CD14-positive monocyte (primary cell): ENCODE measurements at regions not wholly inside any gene's neighbourhood (a gene's known extent, or its start where the extent isn't known, plus 50 kb on each side); places are given as distances from the start of the nearest gene placed in this dataset.

Experiments used
- DNase-seq, 3 donors: peaks; one replicate each; pipeline ENCODE4 v3.0.0-alpha.2; 2011 to 2022
- H2AFZ ChIP-seq: 2 replicates; pipeline ENCODE4 v1.6.0; 2012; ENCODE audit warnings: mild to moderate bottlenecking, low read depth, low read length, inconsistent platforms; ENCODE audit not compliant: insufficient read depth, poor library complexity, severe bottlenecking
- H3K27ac ChIP-seq, 2 donors: 1 replicate in 1 of 2; 2 replicates in 1 of 2; pipeline ENCODE4 v1.5.1; 2012 to 2013; ENCODE audit warnings: low read length in 2 of 2, control low read depth in 1 of 2, inconsistent platforms in 1 of 2, low read depth in 1 of 2, mild to moderate bottlenecking in 1 of 2
- H3K27me3 ChIP-seq, 2 donors: one replicate each; pipeline versions ENCODE4 v1.6.0 to v1.6.1; 2011 to 2013; ENCODE audit warnings: low read length in 2 of 2; ENCODE audit not compliant: control insufficient read depth in 2 of 2, insufficient read depth in 2 of 2
- H3K36me3 ChIP-seq, 2 donors: replicated peaks in 1 of 2; 1 replicate in 1 of 2; 2 replicates in 1 of 2; pipeline versions ENCODE4 v1.5.1 to v1.6.1; 2012 to 2013; ENCODE audit warnings: low read length in 2 of 2, control low read depth in 1 of 2, inconsistent platforms in 1 of 2, mild to moderate bottlenecking in 1 of 2; ENCODE audit not compliant: insufficient read depth in 2 of 2, control insufficient read depth in 1 of 2
- H3K4me1 ChIP-seq, 2 donors: 1 replicate in 1 of 2; 2 replicates in 1 of 2; pipeline versions ENCODE4 v1.5.1 to v1.6.1; 2012 to 2013; ENCODE audit warnings: low read length in 2 of 2, control low read depth in 1 of 2, inconsistent platforms in 1 of 2, mild to moderate bottlenecking in 1 of 2, moderate library complexity in 1 of 2; ENCODE audit not compliant: insufficient read depth in 2 of 2, control insufficient read depth in 1 of 2
- H3K4me2 ChIP-seq: replicated peaks from 2 replicates; pipeline ENCODE3; 2012; ENCODE audit warnings: low read length, moderate library complexity, mild to moderate bottlenecking; ENCODE audit not compliant: poor library complexity, severe bottlenecking; ENCODE audit errors: extremely low read depth
- H3K4me3 ChIP-seq, 3 experiments: fragments of 200-600 bp in 1 of 3; sonication (generic) in 1 of 3; replicated peaks in 1 of 3; 1 replicate in 2 of 3; 2 replicates in 1 of 3; pipeline ENCODE4 v1.5.1; 2011 to 2013; ENCODE audit warnings: low read length in 3 of 3, mild to moderate bottlenecking in 3 of 3, control low read depth in 2 of 3, low read depth in 2 of 3, inconsistent platforms in 1 of 3, moderate library complexity in 1 of 3
- H3K79me2 ChIP-seq: 2 replicates; pipeline ENCODE4 v1.6.0; 2012; ENCODE audit warnings: mild to moderate bottlenecking, control low read depth, inconsistent platforms, low read length, moderate library complexity; ENCODE audit not compliant: insufficient read depth
- H3K9ac ChIP-seq: 2 replicates; pipeline ENCODE4 v1.6.0; 2017; ENCODE audit warnings: low read length, mild to moderate bottlenecking; ENCODE audit not compliant: insufficient read depth, poor library complexity, severe bottlenecking
- H3K9me3 ChIP-seq, 2 donors: replicated peaks in 1 of 2; 1 replicate in 1 of 2; 2 replicates in 1 of 2; pipeline versions ENCODE4 v1.5.1 to v1.6.1; 2012 to 2013; ENCODE audit warnings: low read length in 2 of 2, control low read depth in 1 of 2; ENCODE audit not compliant: control insufficient read depth in 1 of 2, insufficient read depth in 1 of 2
- H4K20me1 ChIP-seq: 2 replicates; pipeline ENCODE4 v1.6.0; 2012; ENCODE audit warnings: mild to moderate bottlenecking, low read length, control low read depth, moderate library complexity; ENCODE audit not compliant: insufficient read depth
- H3K27ac Mint-ChIP-seq, 7 donors: one replicate each; pipeline ENCODE4 v1.8.0; 2020; ENCODE audit warnings: mild to moderate bottlenecking in 7 of 7, mixed read lengths in 7 of 7, moderate library complexity in 6 of 7, inconsistent platforms in 2 of 7
- H3K27me3 Mint-ChIP-seq, 3 donors: one replicate each; pipeline ENCODE4 v1.8.0; 2021 to 2022; ENCODE audit warnings: low read depth in 3 of 3, mild to moderate bottlenecking in 3 of 3, mixed read lengths in 3 of 3, moderate library complexity in 3 of 3, inconsistent platforms in 1 of 3
- H3K36me3 Mint-ChIP-seq, 2 donors: one replicate each; pipeline ENCODE4 v1.8.0; 2020; ENCODE audit warnings: mixed read lengths in 2 of 2, inconsistent platforms in 1 of 2, mild to moderate bottlenecking in 1 of 2
- H3K4me1 Mint-ChIP-seq: one replicate; pipeline ENCODE4 v1.8.0; 2020; ENCODE audit warnings: mild to moderate bottlenecking, mixed read lengths
- H3K4me3 Mint-ChIP-seq, 2 donors: one replicate each; pipeline ENCODE4 v1.8.0; 2020; ENCODE audit warnings: mild to moderate bottlenecking in 2 of 2, mixed read lengths in 2 of 2, moderate library complexity in 1 of 2
- H3K9me3 Mint-ChIP-seq, 7 donors: one replicate each; pipeline ENCODE4 v1.8.0; 2020 to 2022; ENCODE audit warnings: mixed read lengths in 7 of 7, mild to moderate bottlenecking in 6 of 7, moderate library complexity in 6 of 7, inconsistent platforms in 2 of 7
- WGBS: methylation state at CpG from one replicate; pipeline ENCODE4 v1.1.5; 2013; ENCODE audit warnings: missing lambda C conversion rate; ENCODE audit not compliant: insufficient coverage; 5-methylcytosine and 5-hydroxymethylcytosine counted together
- intact Hi-C, 2 donors: fragments of 100-400 bp; cut with micrococcal nuclease; formaldehyde crosslinking; loops; one replicate each; pipeline versions ENCODE4 v1.15.0 to v1.15.1; 2023
- TF ChIP-seq, protein P1 (sequence below): fragments of 200-600 bp; IDR thresholded peaks from one replicate; pipeline ENCODE4 v1.8.0; 2022; ENCODE audit warnings: antibody characterized with exemption, mild to moderate bottlenecking

DNA sequence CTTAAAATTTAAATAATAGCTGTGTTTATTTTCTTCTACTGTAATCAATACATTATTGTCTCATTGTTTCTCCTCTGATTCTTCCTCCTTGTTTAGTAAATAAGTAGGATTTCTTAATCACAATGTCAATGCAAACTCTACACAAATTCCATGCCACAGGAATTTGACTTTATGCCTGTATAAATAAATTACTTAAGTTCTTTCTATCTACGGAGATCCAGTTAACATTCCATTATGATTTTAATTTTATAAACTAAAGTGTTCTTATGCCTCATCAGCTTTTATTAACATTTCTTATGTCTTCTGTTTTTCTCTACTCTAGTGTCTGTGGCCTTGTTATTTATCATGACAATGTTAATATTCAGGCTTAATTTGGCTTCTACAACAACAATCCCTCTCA lies 1169.2 kb downstream of the GRIK2 start:
- Histone ChIP-seq H4K20me1 (no peaks in the 10 kb centered on the region), H3K4me3 (no peak overlapping the region), H3K36me3 (no peaks in the 10 kb centered on the region), H3K79me2 (no peaks in the 10 kb centered on the region), H3K4me1 (no peaks in the 10 kb centered on the region), H2AFZ (no peak overlapping the region), H3K9ac (no peak overlapping the region), H3K9me3 (no peaks in the 10 kb centered on the region), H3K27me3 (no peaks in the 10 kb centered on the region), H3K4me2 (no peak overlapping the region), H3K27ac (no peak overlapping the region)
- TF ChIP-seq, protein P1, sequence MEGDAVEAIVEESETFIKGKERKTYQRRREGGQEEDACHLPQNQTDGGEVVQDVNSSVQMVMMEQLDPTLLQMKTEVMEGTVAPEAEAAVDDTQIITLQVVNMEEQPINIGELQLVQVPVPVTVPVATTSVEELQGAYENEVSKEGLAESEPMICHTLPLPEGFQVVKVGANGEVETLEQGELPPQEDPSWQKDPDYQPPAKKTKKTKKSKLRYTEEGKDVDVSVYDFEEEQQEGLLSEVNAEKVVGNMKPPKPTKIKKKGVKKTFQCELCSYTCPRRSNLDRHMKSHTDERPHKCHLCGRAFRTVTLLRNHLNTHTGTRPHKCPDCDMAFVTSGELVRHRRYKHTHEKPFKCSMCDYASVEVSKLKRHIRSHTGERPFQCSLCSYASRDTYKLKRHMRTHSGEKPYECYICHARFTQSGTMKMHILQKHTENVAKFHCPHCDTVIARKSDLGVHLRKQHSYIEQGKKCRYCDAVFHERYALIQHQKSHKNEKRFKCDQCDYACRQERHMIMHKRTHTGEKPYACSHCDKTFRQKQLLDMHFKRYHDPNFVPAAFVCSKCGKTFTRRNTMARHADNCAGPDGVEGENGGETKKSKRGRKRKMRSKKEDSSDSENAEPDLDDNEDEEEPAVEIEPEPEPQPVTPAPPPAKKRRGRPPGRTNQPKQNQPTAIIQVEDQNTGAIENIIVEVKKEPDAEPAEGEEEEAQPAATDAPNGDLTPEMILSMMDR, result no peak
- no peaks in the 10 kb centered on the region for H3K27me3 Mint-ChIP-seq
- WGBS, result no CpG with 5 or more reads among the region's 1 CpG
- no peak overlapping the region for H3K4me3 Mint-ChIP-seq
- H3K36me3 Mint-ChIP-seq, result no peaks in the 10 kb centered on the region
- DNase-seq, result no peak
- H3K27ac Mint-ChIP-seq, result no peak overlapping the region
- intact Hi-C loops, result no loop called here
- H3K9me3 Mint-ChIP-seq, result no peaks in the 10 kb centered on the region
- H3K4me1 Mint-ChIP-seq, result no peaks in the 10 kb centered on the region

DNA sequence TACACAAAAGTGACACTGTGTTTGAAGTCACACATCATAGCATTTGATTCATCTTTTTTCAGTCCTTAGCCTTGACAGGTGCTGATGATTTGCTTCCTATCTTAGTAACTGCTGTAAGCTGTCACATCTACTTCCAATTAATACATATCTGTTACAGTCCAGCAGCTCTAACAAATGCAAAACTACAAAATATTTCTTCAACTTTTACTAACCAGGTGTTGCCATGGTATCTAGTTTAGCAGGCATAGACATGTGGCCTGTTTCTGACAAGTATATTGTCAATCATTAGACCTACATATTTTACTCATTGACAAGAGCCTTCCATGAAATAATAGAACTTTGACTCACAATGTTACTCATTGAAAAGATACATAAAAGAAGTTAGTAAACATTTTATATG lies 1159.7 kb downstream of the GRIK2 start:
- Histone ChIP-seq H2AFZ (no peak overlapping the region), H3K4me1 (no peaks in the 10 kb centered on the region), H3K79me2 (no peaks in the 10 kb centered on the region), H3K36me3 (no peaks in the 10 kb centered on the region), H3K27ac (no peak overlapping the region), H4K20me1 (no peaks in the 10 kb centered on the region), H3K27me3 (no peaks in the 10 kb centered on the region), H3K9ac (no peak overlapping the region), H3K4me3 (no peak overlapping the region), H3K4me2 (no peak overlapping the region), H3K9me3 (no peaks in the 10 kb centered on the region)
- intact Hi-C loops, result no loop called here
- H3K36me3 Mint-ChIP-seq, result no peaks in the 10 kb centered on the region
- no peak overlapping the region for H3K4me3 Mint-ChIP-seq
- H3K4me1 Mint-ChIP-seq, result no peaks in the 10 kb centered on the region
- no peak overlapping the region for H3K27ac Mint-ChIP-seq
- no peak for DNase-seq
- H3K27me3 Mint-ChIP-seq, result no peaks in the 10 kb centered on the region
- TF ChIP-seq, protein P1, result no peak
- peaks cover 0 to 3% (median 0%) of the 10 kb centered on the region in 7 donors for H3K9me3 Mint-ChIP-seq
